Coronary artery (tissue), 2 donors: ENCODE measurements at regions not wholly inside any gene's neighbourhood (a gene's known extent, or its start where the extent isn't known, plus 50 kb on each side); places are given as distances from the start of the nearest gene placed in this dataset.

ENCODE experiments used
- DNase-seq: peaks from one replicate; pipeline ENCODE4 v3.0.0-alpha.2; 2017; ENCODE audit warnings: low spot score
- H3K27ac ChIP-seq, 2 donors: fragments of 200-600 bp; sonication (generic); one replicate each; pipeline ENCODE4 v1.5.1; 2016 to 2019
- H3K4me3 ChIP-seq: fragments of 200-600 bp; sonication (generic); 2 replicates; pipeline ENCODE4 v1.5.1; 2016; ENCODE audit warnings: mild to moderate bottlenecking, moderate library complexity
- TF ChIP-seq, protein P1 (sequence below): fragments of 200-600 bp; sonication (generic); IDR thresholded peaks from one replicate; pipeline ENCODE4 v1.5.1; 2019; ENCODE audit warnings: antibody characterized with exemption

DNA sequence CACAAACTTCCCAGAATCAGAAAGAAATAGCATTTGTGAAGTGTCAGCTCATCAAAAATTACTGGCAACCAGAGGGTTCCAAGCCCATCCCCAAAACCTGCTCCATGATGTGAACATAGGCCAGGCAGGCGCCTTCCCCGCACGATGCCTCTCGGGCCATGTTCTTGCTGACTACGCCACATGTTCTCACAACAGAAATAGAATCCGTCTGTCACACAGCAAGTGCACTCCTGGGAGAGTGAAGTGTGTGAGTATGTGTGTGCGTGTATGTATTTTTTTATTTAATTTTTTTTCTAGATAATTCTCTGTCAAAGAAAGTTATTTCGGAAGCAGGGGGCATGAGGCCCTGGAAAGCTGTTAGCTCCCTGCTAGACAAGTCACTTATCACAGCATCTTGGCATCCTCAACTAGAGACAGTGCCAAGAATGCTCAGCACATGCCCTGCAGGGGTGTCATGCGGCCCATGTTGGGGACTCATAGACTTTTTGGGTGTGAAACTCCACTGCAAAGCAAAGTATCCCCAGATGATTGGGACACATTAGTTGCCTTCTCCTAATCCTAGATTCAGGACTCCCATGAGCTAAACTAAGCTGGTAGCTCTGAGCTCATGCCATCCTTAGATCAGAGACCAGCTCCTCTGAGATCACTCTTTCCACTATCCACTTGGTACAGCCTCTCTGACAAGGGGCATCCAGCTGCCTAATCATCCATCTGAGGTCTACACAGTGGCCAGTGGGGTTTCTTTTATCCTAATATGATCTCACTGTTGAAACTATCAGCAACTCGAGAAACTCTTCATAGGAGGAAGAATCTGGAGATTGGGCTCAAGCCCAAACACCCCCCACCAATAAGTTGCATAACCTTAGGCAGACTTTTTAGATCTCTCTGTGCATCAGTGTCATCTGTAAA lies 53.2 kb upstream of the CYRIA start:
- Histone ChIP-seq H3K4me3 (no peak overlapping the region), H3K27ac (no peak overlapping the region)
- DNase-seq: no peak
- TF ChIP-seq, protein P1, sequence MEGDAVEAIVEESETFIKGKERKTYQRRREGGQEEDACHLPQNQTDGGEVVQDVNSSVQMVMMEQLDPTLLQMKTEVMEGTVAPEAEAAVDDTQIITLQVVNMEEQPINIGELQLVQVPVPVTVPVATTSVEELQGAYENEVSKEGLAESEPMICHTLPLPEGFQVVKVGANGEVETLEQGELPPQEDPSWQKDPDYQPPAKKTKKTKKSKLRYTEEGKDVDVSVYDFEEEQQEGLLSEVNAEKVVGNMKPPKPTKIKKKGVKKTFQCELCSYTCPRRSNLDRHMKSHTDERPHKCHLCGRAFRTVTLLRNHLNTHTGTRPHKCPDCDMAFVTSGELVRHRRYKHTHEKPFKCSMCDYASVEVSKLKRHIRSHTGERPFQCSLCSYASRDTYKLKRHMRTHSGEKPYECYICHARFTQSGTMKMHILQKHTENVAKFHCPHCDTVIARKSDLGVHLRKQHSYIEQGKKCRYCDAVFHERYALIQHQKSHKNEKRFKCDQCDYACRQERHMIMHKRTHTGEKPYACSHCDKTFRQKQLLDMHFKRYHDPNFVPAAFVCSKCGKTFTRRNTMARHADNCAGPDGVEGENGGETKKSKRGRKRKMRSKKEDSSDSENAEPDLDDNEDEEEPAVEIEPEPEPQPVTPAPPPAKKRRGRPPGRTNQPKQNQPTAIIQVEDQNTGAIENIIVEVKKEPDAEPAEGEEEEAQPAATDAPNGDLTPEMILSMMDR: no peak

DNA sequence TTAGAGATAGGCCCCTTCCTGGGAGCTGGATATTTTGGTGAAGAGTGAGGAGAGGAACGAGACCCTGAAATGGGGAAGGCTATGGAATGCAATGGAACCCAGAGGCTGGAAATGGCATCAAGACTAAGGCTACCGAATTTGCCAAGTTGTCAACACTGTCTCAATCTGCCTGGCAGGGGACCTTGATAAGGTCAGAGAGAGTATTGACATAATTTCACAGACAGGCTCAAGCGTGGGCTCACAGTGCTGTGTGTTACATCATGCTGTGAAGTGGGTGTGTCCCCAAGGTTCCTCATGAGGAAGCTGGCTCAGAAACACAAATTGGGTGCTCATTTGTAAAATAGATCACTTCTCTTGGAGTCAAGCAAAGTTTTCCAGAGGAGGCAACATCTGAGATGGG lies 51.8 kb upstream of the CYRIA start:
- DNase-seq: no peak
- Histone ChIP-seq H3K27ac (no peak overlapping the region), H3K4me3 (no peak overlapping the region)
- TF ChIP-seq, protein P1: no peak

DNA sequence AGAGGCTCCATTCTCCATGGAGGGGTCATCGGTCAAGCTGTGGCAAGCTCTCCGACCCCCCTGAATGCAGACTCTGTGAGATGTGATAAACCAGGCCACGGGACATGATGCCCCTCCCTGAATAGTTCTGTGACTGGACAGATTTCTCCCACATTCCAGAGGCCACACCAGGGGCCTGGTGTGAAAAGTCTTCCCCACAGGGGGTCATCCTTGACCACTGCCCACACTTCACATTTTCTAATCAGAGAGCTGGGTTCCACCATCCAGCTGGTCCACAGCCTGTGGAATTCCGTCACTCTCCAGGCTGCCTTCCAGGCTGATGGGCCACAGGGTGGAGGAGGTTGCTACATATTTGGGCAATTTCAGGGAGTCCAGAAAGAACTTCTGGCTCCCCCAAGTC lies 51.3 kb upstream of the CYRIA start:
- H3K4me3 ChIP-seq: no peak overlapping the region
- TF ChIP-seq, protein P1: no peak
- DNase-seq: no peak
- H3K27ac ChIP-seq: no peak overlapping the region

DNA sequence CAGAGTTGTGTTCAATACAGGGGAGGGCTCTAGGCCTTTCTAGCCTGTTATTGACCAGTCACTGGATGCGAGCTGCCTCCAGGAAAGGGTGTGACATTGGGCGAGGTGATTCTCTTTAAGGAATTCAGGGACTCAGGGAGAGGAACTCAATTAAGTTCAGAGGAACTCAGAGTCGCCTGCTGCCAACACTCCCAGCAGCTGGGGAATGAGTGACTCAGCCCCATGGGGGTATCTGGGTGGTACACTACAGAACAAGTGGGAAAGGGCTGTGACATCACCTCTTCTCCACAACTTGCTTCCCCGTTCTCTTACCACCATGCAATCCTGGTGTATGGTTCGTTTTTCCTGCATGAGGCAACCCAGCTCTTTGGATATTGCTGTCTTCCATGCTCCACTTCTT lies 50.4 kb upstream of the CYRIA start:
- no peak for DNase-seq
- H3K27ac ChIP-seq: no peak overlapping the region

More for the DNA sequence above, 50.4 kb upstream of the CYRIA start:
- TF ChIP-seq, protein P1: no peak
- H3K4me3 ChIP-seq: no peak overlapping the region
